Caco-2 (cell line): ENCODE measurements at regions not wholly inside any gene's neighbourhood (a gene's known extent, or its start where the extent isn't known, plus 50 kb on each side); places are given as distances from the start of the nearest gene placed in this dataset.

Source experiments
- BruUV-seq: library from RNA; stranded (reverse); fragments of 400-500 nt; replicated peaks from 2 replicates; lab custom pipeline; 2021; lab: Mats Ljungman, UMichigan
- CTCF ChIA-PET: fragments of 300-600 bp; sonication (Branson Sonifier 250); formaldehyde crosslinking; loops from one replicate; lab custom pipeline; 2022; ENCODE audit warnings: antibody characterized with exemption; lab: Charles Lee
- POLR2A ChIA-PET: fragments of 300-600 bp; sonication (Branson Sonifier 250); formaldehyde crosslinking; loops from one replicate; lab custom pipeline; 2022; ENCODE audit warnings: antibody characterized with exemption; lab: Charles Lee
- DNase-seq, 2 experiments: peaks; one replicate each; pipeline versions ENCODE4 v3.0.0 to v3.0.0-alpha.2; 2020 to 2022
- H3K27me3 ChIP-seq: replicated peaks from 2 replicates; pipeline ENCODE4 v1.6.0; 2011; ENCODE audit warnings: low read length; ENCODE audit not compliant: control insufficient read depth, insufficient read depth
- H3K36me3 ChIP-seq: 2 replicates; pipeline ENCODE4 v1.5.1; 2011; ENCODE audit warnings: low read length; ENCODE audit not compliant: control insufficient read depth, insufficient read depth
- H3K4me1 ChIP-seq: fragments of 250-450 bp; sonication (Bioruptor Pico); 2 replicates; pipeline ENCODE4 v1.5.1; 2020; ENCODE audit warnings: mild to moderate bottlenecking
- H3K4me3 ChIP-seq: 2 replicates; pipeline ENCODE4 v1.5.1; 2011; ENCODE audit warnings: low read depth, mild to moderate bottlenecking, control low read depth, low read length
- H3K9me3 ChIP-seq: fragments of 250-450 bp; sonication (Bioruptor Pico); 2 replicates; pipeline ENCODE4 v1.5.1; 2020; ENCODE audit warnings: mild to moderate bottlenecking, moderate library complexity
- H3K27ac Mint-ChIP-seq: one replicate; pipeline ENCODE4 v1.8.0; 2022; ENCODE audit warnings: mixed read lengths; ENCODE audit not compliant: unreplicated experiment
- H3K27me3 Mint-ChIP-seq: one replicate; pipeline ENCODE4 v1.8.0; 2022; ENCODE audit warnings: mixed read lengths; ENCODE audit not compliant: insufficient read depth, unreplicated experiment
- H3K36me3 Mint-ChIP-seq: one replicate; pipeline ENCODE4 v1.8.0; 2022; ENCODE audit warnings: mild to moderate bottlenecking, mixed read lengths; ENCODE audit not compliant: insufficient read depth, unreplicated experiment
- H3K4me1 Mint-ChIP-seq: one replicate; pipeline ENCODE4 v1.8.0; 2022; ENCODE audit warnings: low read depth, mixed read lengths; ENCODE audit not compliant: unreplicated experiment
- H3K4me3 Mint-ChIP-seq: one replicate; pipeline ENCODE4 v1.8.0; 2022; ENCODE audit warnings: mild to moderate bottlenecking, moderate library complexity, mixed read lengths; ENCODE audit not compliant: unreplicated experiment
- H3K9me3 Mint-ChIP-seq: one replicate; pipeline ENCODE4 v1.8.0; 2022; ENCODE audit warnings: mixed read lengths; ENCODE audit not compliant: unreplicated experiment
- intact Hi-C: fragments of 100-400 bp; cut with micrococcal nuclease; formaldehyde crosslinking; loops from one replicate; pipeline ENCODE4 v1.10.0; 2022; ENCODE audit not compliant: unreplicated experiment
- TF ChIP-seq, protein P1 (sequence below), 2 experiments: fragments of 200-600 bp in 1 of 2; IDR thresholded peaks; 1 replicate in 1 of 2; 2 replicates in 1 of 2; pipeline versions ENCODE4 v1.5.1 to v1.8.0; 2011 to 2022; ENCODE audit warnings: antibody characterized with exemption in 1 of 2, control low read depth in 1 of 2, inconsistent platforms in 1 of 2, low read depth in 1 of 2, low read length in 1 of 2, mild to moderate bottlenecking in 1 of 2, moderate library complexity in 1 of 2; ENCODE audit not compliant: insufficient read depth in 1 of 2, severe bottlenecking in 1 of 2, unreplicated experiment in 1 of 2

DNA sequence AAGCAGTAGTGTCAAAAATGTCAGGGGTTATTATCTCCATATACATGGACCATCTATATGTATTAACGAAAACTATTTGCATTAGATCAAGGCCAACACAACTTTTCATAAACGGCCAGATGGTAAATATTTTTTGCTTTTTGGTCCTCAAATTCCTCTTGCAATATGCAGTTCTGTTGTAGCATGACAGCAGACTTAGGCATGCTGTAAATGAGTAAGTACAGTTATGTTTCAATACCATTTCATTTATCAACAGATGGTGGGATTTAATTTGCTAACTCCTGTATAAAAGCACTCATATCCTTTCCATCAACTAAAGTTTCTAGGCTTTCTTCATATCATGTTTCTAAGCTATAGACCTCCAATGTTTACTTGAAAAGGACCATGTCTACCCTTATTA is 208.1 kb downstream of the ANKRD50 start:
- Mint-ChIP-seq H3K36me3 (no peaks in the 10 kb centered on the region), H3K4me3 (no peak overlapping the region), H3K9me3 (no peaks in the 10 kb centered on the region), H3K4me1 (no peaks in the 10 kb centered on the region), H3K27me3 (no peaks in the 10 kb centered on the region), H3K27ac (no peak overlapping the region)
- Histone ChIP-seq H3K4me3 (no peak overlapping the region), H3K27me3 (no peaks in the 10 kb centered on the region), H3K4me1 (peaks cover 11% of the 10 kb centered on the region; the same call in 1 of the 2 replicates), H3K9me3 (no peaks in the 10 kb centered on the region), H3K36me3 (no peaks in the 10 kb centered on the region)
- intact Hi-C loops: no loop called here
- TF ChIP-seq, protein P1, sequence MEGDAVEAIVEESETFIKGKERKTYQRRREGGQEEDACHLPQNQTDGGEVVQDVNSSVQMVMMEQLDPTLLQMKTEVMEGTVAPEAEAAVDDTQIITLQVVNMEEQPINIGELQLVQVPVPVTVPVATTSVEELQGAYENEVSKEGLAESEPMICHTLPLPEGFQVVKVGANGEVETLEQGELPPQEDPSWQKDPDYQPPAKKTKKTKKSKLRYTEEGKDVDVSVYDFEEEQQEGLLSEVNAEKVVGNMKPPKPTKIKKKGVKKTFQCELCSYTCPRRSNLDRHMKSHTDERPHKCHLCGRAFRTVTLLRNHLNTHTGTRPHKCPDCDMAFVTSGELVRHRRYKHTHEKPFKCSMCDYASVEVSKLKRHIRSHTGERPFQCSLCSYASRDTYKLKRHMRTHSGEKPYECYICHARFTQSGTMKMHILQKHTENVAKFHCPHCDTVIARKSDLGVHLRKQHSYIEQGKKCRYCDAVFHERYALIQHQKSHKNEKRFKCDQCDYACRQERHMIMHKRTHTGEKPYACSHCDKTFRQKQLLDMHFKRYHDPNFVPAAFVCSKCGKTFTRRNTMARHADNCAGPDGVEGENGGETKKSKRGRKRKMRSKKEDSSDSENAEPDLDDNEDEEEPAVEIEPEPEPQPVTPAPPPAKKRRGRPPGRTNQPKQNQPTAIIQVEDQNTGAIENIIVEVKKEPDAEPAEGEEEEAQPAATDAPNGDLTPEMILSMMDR (IDR thresholded peaks at IDR 0.05; ENCODE audit: insufficient read depth in 1 of 2, low read depth in 1 of 2, low read length in 1 of 2, severe bottlenecking in 1 of 2, unreplicated experiment in 1 of 2): no peak
- POLR2A ChIA-PET: no interaction called here
- no peak for DNase-seq
- CTCF ChIA-PET: no interaction called here
- no TSS peak for BruUV-seq

DNA sequence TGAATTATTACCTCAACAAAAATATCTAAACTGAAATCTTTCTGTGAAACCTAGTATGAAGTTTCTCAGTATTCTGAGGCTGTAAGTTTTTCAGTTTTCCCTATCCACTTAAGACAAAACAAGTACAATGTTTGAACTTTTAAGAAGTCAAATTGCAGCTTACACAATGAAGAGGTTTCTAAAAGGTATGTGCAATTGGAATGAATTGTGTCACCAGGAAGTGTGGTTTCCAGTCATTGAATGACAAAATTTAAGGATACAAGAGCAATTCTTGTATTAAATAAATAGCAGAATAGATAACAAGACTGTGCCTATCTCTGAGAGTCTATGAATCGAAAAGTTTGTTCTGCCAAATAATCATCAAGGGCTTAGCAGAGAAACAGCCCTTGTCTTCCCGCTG is 207.3 kb downstream of the ANKRD50 start:
- ChIA-PET POLR2A (interaction anchor here (0.5 kb wide), 1 partner anchor 206 kb away, joined by 7 read pairs; no protein-coding TSS in a partner anchor), CTCF (no interaction called here)
- H3K9me3 Mint-ChIP-seq: no peaks in the 10 kb centered on the region
- intact Hi-C loops: no loop called here
- Histone ChIP-seq H3K9me3 (no peaks in the 10 kb centered on the region), H3K4me3 (no peak overlapping the region), H3K27me3 (no peaks in the 10 kb centered on the region), H3K36me3 (no peaks in the 10 kb centered on the region), H3K4me1 (peaks cover 11% of the 10 kb centered on the region; the same call in 1 of the 2 replicates)
- TF ChIP-seq, protein P1 (IDR thresholded peaks at IDR 0.05; ENCODE audit: insufficient read depth in 1 of 2, low read depth in 1 of 2, low read length in 1 of 2, severe bottlenecking in 1 of 2, unreplicated experiment in 1 of 2): no peak
- H3K4me1 Mint-ChIP-seq: no peaks in the 10 kb centered on the region
- no peaks in the 10 kb centered on the region for H3K36me3 Mint-ChIP-seq
- H3K4me3 Mint-ChIP-seq: no peak overlapping the region
- no peak overlapping the region for H3K27ac Mint-ChIP-seq
- no peaks in the 10 kb centered on the region for H3K27me3 Mint-ChIP-seq
- DNase-seq: no peak
- no TSS peak for BruUV-seq

DNA sequence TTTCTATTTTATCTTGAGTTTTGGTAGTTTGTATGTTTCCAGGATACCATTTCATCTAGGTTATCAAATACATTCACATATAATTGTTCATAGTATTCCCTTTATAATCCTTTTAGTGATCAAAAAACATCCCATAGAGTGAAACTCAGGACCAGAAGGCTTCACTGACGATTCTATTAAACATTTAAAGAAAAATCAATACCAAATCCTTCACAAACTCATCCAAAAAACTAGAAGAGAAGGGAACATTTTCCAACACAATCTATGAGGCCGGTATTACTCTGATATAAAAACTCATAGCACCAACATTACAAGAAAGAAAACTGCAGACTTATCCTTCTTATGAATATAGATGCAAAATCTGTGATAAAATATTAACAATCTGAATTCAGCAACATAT is 203.4 kb downstream of the ANKRD50 start:
- H3K4me1 Mint-ChIP-seq: no peaks in the 10 kb centered on the region
- H3K27ac Mint-ChIP-seq: no peak overlapping the region
- no peak overlapping the region for H3K4me3 Mint-ChIP-seq
- ChIA-PET POLR2A (no interaction called here), CTCF (no interaction called here)
- Histone ChIP-seq H3K36me3 (no peaks in the 10 kb centered on the region), H3K4me3 (no peak overlapping the region), H3K27me3 (no peaks in the 10 kb centered on the region), H3K9me3 (no peaks in the 10 kb centered on the region), H3K4me1 (peaks cover 11% of the 10 kb centered on the region; the same call in 1 of the 2 replicates)
- TF ChIP-seq, protein P1 (IDR thresholded peaks at IDR 0.05; ENCODE audit: insufficient read depth in 1 of 2, low read depth in 1 of 2, low read length in 1 of 2, severe bottlenecking in 1 of 2, unreplicated experiment in 1 of 2): no peak
- no peaks in the 10 kb centered on the region for H3K9me3 Mint-ChIP-seq
- intact Hi-C loops: no loop called here
- no peaks in the 10 kb centered on the region for H3K27me3 Mint-ChIP-seq
- H3K36me3 Mint-ChIP-seq: no peaks in the 10 kb centered on the region
- no peak for DNase-seq
- BruUV-seq: no TSS peak
